Hepatocyte (in vitro differentiated cells): ENCODE measurements at regions not wholly inside any gene's neighbourhood (a gene's known extent, or its start where the extent isn't known, plus 50 kb on each side); places are given as distances from the start of the nearest gene placed in this dataset.

Source experiments
- DNase-seq: peaks from one replicate; pipeline ENCODE4 v3.0.0-alpha.2; 2016; ENCODE audit warnings: low spot score
- H2AFZ ChIP-seq: fragments of 200-600 bp; sonication (generic); 2 replicates; pipeline ENCODE4 v1.6.0; 2016; ENCODE audit warnings: antibody characterized with exemption, mild to moderate bottlenecking
- H3K27ac ChIP-seq: fragments of 200-600 bp; sonication (generic); 2 replicates; pipeline ENCODE4 v1.5.1; 2016; ENCODE audit warnings: mild to moderate bottlenecking
- H3K27me3 ChIP-seq: fragments of 200-600 bp; sonication (generic); 2 replicates; pipeline ENCODE4 v1.6.1; 2016
- H3K36me3 ChIP-seq: fragments of 200-600 bp; sonication (generic); replicated peaks from 2 replicates; pipeline ENCODE4 v1.5.1; 2016; ENCODE audit warnings: low read depth; ENCODE audit not compliant: insufficient read depth
- H3K4me1 ChIP-seq: fragments of 200-600 bp; sonication (generic); 2 replicates; pipeline ENCODE4 v1.5.1; 2016; ENCODE audit warnings: mild to moderate bottlenecking, moderate library complexity; ENCODE audit not compliant: insufficient read depth
- H3K4me2 ChIP-seq: fragments of 200-600 bp; sonication (generic); 2 replicates; pipeline ENCODE4 v1.6.0; 2016
- H3K4me3 ChIP-seq: fragments of 200-600 bp; sonication (generic); 2 replicates; pipeline ENCODE4 v1.5.1; 2016; ENCODE audit warnings: mild to moderate bottlenecking
- H3K79me2 ChIP-seq: fragments of 200-600 bp; sonication (generic); 2 replicates; pipeline ENCODE4 v1.6.0; 2017; ENCODE audit warnings: mild to moderate bottlenecking
- H3K9me2 ChIP-seq: fragments of 200-600 bp; sonication (generic); replicated peaks from 2 replicates; pipeline ENCODE4 v1.6.0; 2017; ENCODE audit warnings: mild to moderate bottlenecking; ENCODE audit not compliant: insufficient read depth
- H3K9me3 ChIP-seq: fragments of 200-600 bp; sonication (generic); 2 replicates; pipeline ENCODE4 v1.5.1; 2016; ENCODE audit warnings: low read depth, mild to moderate bottlenecking
- H4K20me1 ChIP-seq: fragments of 200-600 bp; sonication (generic); 2 replicates; pipeline ENCODE4 v1.6.0; 2016; ENCODE audit warnings: mild to moderate bottlenecking; ENCODE audit not compliant: insufficient read depth, poor library complexity, severe bottlenecking
- CTCF ChIP-seq: fragments of 200-600 bp; sonication (generic); IDR thresholded peaks from 2 replicates; pipeline ENCODE4 v1.5.1; 2016; ENCODE audit warnings: antibody characterized with exemption, mild to moderate bottlenecking; ENCODE audit not compliant: poor library complexity
- EZH2 ChIP-seq: fragments of 200-600 bp; sonication (generic); IDR thresholded peaks from 2 replicates; pipeline ENCODE4 v1.6.1; 2016; ENCODE audit warnings: antibody characterized with exemption, mild to moderate bottlenecking, borderline replicate concordance
- EZH2phosphoT487 ChIP-seq: fragments of 200-600 bp; sonication (generic); IDR thresholded peaks from one replicate; pipeline ENCODE4 v1.6.1; 2018; ENCODE audit warnings: antibody characterized with exemption, mild to moderate bottlenecking, low read depth, moderate library complexity; ENCODE audit not compliant: unreplicated experiment, severe bottlenecking
- WGBS: methylation state at CpG from one replicate; pipeline ENCODE4 v1.1.6; 2016; ENCODE audit warnings: low lambda C conversion rate; ENCODE audit errors: missing lambda C conversion rate; 5-methylcytosine and 5-hydroxymethylcytosine counted together

GRCh38 chr19:33954686-33955085, 158.0 kb downstream of the KCTD15 start:
- Histone ChIP-seq H3K36me3 (no peaks in the 10 kb centered on the region), H3K27me3 (no peaks in the 10 kb centered on the region), H3K27ac (no peak overlapping the region), H3K4me3 (no peak overlapping the region), H3K4me1 (no peaks in the 10 kb centered on the region), H4K20me1 (no peaks in the 10 kb centered on the region), H3K9me3 (no peaks in the 10 kb centered on the region), H3K79me2 (no peaks in the 10 kb centered on the region), H3K4me2 (no peak overlapping the region), H3K9me2 (no peaks in the 10 kb centered on the region), H2AFZ (no peak overlapping the region)
- 97% methylated on average over 2 of the region's 2 CpGs for WGBS
- no peak for TF ChIP-seq CTCF
- DNase-seq: no peak

GRCh38 chr19:33956941-33957340, 160.3 kb downstream of the KCTD15 start:
- Histone ChIP-seq H2AFZ (no peak overlapping the region), H4K20me1 (no peaks in the 10 kb centered on the region), H3K9me3 (no peaks in the 10 kb centered on the region), H3K27ac (no peak overlapping the region), H3K79me2 (no peaks in the 10 kb centered on the region), H3K9me2 (no peaks in the 10 kb centered on the region), H3K36me3 (no peaks in the 10 kb centered on the region), H3K4me1 (no peaks in the 10 kb centered on the region), H3K4me2 (no peak overlapping the region), H3K4me3 (no peak overlapping the region), H3K27me3 (no peaks in the 10 kb centered on the region)
- 84% methylated on average over 6 of the region's 6 CpGs for WGBS
- TF ChIP-seq EZH2 (no peak), EZH2phosphoT487 (no peak), CTCF (no peak)
- no peak for DNase-seq

GRCh38 chr19:33957804-33958203, 161.1 kb downstream of the KCTD15 start:
- Histone ChIP-seq H3K27ac (no peak overlapping the region), H3K79me2 (no peaks in the 10 kb centered on the region), H3K4me1 (no peaks in the 10 kb centered on the region), H3K36me3 (no peaks in the 10 kb centered on the region), H3K4me3 (no peak overlapping the region), H3K9me2 (no peaks in the 10 kb centered on the region), H2AFZ (no peak overlapping the region), H3K27me3 (no peaks in the 10 kb centered on the region), H3K4me2 (no peak overlapping the region), H4K20me1 (no peaks in the 10 kb centered on the region), H3K9me3 (no peaks in the 10 kb centered on the region)
- 86% methylated on average over 2 of the region's 2 CpGs for WGBS
- no peak for DNase-seq
- TF ChIP-seq CTCF: no peak
- TF ChIP-seq EZH2phosphoT487: no peak
- TF ChIP-seq EZH2: no peak

- WGBS: 84% methylated on average over 6 of the region's 6 CpGs
- DNase-seq: no peak
- H3K36me3 ChIP-seq: no peaks in the 10 kb centered on the region
- H3K4me2 ChIP-seq: no peak overlapping the region
- H2AFZ ChIP-seq: no peak overlapping the region
- no peaks in the 10 kb centered on the region for H3K4me1 ChIP-seq
- H3K79me2 ChIP-seq: no peaks in the 10 kb centered on the region
- no peak for TF ChIP-seq EZH2
- no peak for TF ChIP-seq EZH2phosphoT487
- no peak for TF ChIP-seq CTCF
- no peaks in the 10 kb centered on the region for H3K9me2 ChIP-seq
- no peaks in the 10 kb centered on the region for H4K20me1 ChIP-seq
- H3K27ac ChIP-seq: no peak overlapping the region
- no peaks in the 10 kb centered on the region for H3K9me3 ChIP-seq
- no peaks in the 10 kb centered on the region for H3K27me3 ChIP-seq
- H3K4me3 ChIP-seq: no peak overlapping the region
Measured at GRCh38 chr19:33960566-33960965, 163.9 kb downstream of the KCTD15 start.
